ENCODE measurements at regions not wholly inside any gene's neighbourhood (a gene's known extent, or its start where the extent isn't known, plus 50 kb on each side); places are given as distances from the start of the nearest gene placed in this dataset.

DNA sequence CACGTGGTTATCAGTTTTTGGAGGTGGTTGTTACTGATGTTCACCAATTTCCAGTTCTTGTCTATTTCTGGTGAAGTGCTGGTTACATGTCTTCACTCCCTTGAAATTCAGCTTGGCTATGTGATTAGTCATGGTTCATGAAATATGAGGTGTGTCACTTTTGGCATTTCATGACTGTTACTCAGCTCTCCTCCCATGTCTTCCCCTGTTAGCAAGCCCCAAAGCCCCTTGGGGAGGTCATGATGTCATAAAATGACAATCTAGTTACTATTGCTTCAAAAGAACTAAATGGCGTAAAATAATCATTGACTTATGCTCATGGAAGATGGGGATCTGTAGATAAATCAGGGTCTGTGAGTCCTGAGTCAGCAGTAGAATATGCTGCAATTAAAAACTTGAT is 425.1 kb downstream of the SETD4 start:
- DNase-seq: no peak

DNA sequence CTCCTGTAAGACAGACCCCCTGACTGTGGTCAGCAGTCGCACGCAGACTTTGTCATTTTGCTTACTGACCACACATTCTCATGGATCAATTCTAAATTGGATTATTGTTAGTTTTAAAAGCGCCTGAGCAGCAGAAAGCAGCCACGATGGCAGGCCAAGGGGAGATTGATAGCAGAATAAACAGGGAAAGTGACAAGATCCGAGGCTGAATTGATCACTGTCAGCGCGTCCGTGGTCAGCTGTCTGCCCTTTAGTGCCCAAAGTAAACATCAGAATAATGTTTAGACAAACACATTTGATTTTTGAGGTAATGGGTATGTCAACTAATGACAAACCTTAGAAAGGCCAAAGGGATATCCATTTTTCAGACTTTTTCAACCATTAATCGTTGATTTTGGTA is 426.8 kb downstream of the SETD4 start:
- DNase-seq: no peak

DNA sequence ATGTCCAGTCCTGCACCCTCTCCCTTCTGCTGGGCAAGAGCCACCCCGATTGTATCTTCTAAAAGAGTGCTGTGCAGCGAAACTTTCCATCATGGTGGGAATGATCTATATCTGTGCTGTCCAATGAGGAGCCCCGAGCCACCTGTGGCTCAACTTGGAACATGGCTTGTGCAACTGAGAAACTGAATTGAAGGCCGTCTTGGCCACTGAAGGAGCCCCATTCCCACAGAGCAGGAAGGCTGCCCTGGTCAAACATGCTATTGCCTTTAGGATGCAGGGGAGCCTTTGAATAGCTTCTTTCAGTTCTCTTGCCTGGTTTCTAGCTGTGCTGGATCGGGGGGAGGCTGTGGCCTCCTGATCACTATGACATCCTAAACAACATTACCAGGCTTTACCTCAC is 427.6 kb downstream of the SETD4 start:
- no peak for DNase-seq

DNA sequence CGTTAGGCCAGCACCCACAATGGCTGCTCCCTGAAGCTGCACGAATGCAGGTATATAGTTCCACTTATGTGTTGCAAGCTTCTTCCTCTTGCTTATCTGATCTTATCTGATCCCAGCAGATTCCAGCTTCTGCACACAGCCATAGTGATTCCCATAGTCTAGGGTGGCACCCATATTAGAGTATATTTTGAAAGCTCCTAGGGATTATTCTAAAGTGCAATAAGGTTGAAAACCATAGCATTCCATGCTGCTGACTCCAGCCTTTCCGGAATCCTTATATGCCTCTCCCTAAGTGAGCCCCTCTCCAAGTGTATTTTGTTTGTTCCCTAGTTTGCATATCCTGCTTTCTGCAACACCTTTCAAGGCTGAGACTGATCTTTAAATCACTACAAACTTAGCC is 432.0 kb downstream of the SETD4 start:
- DNase-seq: no peak

DNA sequence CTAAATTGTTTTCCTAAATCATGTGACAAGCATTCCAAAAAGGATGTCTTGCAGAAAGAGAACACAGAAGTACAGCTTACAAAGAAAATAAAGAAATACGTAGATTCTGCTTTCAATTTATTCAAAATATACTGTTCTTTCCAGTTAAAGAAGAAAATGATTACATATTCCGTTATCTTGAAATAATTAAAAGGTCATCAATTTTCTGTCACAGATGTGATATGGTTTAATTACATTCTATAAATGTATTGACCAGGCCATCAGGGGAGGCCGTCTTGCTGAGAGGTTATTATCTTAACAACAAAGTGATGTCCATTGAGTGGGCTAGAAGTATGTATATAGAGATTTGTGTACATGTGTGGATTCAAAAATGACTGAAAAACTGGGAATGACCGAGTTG is 432.9 kb downstream of the SETD4 start:
- DNase-seq: no peak

DNA sequence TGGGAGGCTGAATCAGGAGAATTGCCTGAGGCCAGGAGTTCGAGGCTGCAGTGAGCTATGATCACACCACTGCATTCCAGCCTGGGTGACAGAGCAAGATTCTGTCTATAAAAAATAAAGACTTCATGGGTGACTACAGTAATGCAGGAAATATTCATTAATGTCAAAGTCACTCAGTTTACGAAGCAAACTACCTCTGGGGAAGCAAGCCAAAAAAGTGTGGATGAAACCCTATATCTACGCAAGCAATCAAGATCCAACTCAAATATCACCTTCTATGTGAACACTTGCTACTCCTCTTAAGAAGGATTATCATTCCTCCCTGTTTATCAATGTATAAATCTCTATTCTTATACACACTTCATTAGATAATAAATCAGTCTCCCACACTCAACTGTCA is 434.8 kb downstream of the SETD4 start:
- DNase-seq: no peak

DNA sequence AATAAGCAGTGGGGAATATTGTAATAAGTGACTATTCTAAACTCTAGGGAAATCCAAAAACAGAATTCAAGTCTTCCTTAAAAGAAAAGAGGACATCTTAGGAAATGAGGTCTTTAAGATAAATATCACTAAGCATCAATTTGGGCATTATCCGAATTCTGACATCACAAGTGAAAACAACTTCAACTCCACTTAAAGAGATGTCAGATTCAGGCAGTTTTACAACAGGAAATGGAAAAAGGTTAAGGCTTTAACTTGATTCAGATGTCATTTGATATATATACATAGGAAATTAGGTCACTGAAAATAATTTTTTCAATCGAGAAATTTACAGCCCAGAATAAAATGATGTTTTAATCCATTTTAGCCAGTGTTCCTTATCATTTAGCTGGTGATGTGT is 435.4 kb downstream of the SETD4 start:
- DNase-seq: no peak

DNA sequence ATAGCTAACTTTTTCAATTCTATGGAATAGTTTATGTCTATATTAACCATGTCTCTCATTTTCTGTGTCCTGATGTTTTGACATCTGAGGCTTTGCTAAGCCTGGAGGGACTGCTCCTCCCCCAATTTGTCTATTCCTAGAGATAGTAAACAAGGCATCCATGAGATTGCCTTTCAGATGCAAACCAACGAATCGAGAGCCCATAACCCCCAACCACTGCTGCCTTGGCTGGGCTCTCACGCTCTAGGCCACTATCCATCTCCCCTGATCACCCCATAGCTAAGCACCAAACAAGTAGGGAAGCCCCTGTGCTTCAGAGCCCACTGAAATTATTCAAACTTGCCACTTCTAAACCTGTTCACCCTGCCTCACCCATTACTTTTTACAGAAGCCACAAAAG is 437.7 kb downstream of the SETD4 start:
- no peak for DNase-seq

DNA sequence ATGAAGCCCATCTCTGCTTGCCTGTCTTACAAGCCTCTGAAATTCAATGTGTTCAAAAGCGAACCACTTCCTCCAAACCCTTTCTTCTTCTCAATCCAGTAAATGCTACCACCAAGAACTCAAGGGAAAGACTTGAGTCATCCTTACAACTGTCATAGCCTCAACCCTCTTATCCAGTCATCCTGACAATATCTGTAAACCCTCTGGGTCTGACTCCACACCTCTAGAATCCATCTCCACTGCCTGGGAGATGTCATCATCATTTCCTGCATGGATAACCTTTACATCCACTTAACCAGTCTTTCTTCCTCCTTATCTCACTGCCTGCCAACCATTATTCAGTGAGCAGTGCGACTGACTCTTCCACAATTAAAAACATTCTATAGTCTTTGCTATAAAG is 441.1 kb downstream of the SETD4 start:
- DNase-seq: no peak

DNA sequence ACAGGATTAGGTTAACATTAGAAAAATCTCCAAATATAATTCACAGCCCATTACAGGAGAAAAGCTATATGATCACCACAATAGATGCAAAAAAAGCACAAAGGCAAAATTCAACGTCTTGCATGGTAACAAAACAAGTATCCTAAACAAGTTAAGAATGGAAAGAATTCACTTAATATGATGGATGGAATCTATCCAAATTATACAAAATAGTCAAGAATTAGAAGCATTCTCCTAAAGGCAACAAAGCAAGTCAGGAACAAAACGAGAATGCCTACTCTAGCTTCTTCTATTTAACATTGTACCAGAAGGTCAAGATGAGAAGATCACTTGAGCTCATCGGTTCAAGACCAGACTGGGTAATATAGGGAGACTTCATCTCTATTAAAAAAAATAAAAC is 442.8 kb downstream of the SETD4 start:
- no peak for DNase-seq

DNA sequence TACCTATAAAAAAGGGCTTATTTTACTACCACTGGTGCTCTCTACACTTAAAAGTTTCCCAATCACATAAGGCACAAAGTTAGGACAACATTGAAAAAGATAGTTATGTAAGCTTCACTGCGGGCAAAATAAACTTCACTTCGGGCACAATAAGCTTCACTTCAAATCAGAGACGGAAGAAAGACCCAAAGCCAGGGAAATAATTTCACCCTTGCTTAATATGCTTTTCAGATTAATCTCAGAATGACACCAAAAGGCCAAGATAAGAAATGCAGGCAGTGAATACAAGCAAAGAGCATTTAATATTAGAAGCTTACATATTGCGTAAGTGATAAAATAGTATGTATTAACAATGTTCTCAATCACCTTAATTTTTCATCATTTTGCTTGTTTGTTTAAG is 444.2 kb downstream of the SETD4 start:
- DNase-seq: no peak

DNA sequence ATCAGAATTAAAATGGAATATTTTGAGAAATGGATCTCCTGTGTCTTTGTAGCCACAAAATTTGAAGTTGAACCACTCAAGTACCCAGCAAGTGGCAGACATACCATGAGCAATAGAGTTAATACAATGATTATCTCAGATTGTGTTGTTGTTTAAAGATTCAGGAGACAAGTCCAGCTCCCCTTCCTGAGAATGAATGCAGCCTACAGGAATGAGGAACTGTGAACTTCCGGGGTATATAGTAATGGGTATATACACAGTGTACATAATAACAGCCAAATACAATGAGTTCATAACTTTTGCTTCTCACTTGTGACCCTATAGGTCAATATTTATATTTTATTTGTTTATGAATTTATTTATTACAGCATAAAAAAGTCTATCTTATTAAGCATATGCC is 445.0 kb downstream of the SETD4 start:
- no peak for DNase-seq

DNA sequence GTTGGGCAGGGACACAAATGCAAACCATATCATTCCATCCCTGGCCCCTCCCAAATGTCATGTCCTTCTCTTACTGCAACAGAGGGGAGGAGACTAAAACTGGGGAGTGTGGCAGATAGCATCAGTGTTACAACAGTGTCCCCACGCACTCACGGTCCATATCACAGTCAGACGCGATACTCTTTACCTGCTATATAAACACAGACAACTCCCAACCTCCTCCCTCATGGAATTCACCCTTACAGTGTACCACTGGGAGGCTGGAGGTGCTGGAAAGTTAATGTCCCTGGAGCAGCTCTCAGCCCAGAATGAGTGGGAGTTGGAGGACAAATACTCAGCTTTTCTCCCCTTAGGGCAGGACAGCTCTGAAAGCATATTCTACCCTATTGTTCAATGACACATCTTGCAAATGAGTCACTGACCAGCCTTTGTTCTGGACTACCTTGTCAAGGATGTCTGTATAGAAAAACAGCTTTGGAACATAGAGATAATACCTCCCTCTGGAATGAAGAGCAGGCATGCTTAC is 445.9 kb downstream of the SETD4 start:
- no peak for DNase-seq

DNA sequence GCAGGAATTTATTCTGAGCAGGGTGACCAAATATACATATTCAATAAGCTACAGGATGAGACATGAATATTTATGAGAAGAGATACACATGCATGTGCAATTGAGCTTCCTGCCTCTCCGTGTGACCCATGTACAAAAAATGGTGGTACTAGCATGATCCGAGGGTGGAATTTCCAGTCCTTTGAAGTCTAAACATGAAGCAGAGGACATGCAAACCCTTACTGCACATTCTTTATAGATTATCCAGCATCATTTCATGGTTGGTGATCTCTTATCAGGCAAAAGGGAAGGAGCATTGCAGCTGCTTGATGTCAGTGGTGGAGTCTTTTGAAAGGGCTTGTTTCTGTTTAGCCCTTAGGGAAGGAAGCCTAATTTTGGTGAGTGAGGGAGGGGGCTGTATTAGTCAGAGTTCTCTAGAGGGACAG is 448.6 kb downstream of the SETD4 start:
- no peak for DNase-seq

DNA sequence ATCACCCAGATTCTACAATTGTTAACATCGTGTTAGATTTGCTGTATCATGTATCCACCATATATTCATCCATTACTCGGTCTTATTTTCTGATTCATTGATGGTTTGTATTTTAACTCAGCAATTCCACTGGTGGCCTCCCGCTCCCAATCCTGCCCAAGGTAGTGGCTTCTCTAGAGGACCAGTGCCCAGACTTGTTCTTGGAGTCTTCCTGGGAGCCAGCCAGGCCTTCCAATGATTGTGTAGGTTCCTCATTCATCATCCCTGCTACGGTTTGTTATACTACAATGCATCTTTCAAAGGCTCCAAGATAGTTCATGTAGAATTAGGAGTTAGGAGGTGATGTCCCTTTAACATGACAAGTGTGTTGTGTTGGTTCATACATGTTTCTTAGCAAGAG is 451.1 kb downstream of the SETD4 start:
- DNase-seq: no peak

DNA sequence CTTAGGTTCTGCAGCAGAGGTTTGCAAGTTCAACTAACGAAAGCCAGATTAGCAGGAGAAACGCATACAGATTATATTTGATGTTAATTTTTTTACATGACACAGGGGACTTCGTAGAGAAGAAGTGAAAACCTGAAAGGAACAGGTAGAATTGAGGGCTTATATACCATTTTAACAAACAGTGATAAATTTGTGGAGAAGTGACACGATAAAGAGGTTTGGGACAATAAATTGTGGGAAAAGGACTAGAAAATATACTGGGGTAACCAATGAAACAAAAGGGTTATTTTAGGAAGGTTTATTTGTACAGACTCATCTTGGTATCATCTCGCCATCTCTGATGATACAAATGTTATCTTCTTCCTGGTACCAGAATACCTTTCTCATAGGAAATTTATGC is 452.9 kb downstream of the SETD4 start:
- DNase-seq: no peak

DNA sequence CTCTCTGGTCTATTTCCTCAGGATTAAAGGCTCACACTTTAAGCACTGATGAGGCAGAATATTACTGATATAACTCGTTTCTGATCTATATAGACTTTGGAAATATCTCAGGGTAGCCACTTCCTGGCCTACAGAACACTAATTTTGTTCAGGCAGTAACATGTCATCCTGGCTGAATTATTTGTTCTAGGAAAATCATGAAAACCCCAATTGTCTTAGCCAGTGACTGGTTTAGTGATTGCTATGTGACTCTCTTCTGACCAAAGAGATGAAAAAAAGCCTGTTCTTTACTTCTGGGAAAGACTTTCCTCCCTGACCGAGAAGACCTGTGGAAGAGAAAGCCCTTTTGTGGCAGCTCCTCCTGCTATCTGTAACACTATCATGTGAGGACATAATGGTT is 453.7 kb downstream of the SETD4 start:
- no peak for DNase-seq

DNA sequence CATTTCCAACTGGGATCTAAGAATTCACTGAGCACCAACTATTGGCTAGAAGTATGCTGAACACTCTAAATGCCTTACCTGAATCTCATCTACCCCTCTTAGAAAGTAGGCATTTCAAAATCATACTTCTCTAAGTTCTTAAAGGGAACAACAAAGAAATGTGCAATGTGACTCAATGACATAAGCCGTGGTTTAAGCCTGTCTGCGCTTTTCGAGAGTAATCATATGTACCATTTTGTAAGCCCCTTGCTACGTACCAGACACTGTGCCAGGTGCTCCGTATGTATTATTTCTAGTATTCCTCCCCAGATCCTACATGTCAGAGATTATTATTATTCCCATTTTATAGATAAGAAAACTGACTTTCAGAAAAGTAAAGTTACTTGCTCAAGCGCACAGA is 454.2 kb downstream of the SETD4 start:
- DNase-seq: no peak

DNA sequence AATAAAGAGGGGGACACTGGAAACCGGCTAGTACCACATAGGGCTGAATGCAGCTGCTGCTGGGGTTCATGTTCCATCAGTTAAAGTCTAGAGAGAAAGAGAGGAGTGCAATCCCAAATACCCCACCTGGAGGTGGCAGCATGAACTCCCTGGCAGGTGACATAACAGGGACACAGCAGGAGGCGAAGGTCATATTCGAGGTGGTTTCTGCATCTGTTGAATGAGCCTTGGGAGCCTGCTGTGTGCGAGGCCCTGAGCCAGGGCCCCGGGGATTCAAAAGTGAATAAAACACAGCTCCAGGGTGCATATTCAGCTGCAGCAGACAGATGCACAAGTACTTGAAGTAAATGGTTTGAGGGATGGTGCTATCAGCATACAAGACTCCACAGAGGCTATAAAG is 456.8 kb downstream of the SETD4 start:
- no peak for DNase-seq

DNA sequence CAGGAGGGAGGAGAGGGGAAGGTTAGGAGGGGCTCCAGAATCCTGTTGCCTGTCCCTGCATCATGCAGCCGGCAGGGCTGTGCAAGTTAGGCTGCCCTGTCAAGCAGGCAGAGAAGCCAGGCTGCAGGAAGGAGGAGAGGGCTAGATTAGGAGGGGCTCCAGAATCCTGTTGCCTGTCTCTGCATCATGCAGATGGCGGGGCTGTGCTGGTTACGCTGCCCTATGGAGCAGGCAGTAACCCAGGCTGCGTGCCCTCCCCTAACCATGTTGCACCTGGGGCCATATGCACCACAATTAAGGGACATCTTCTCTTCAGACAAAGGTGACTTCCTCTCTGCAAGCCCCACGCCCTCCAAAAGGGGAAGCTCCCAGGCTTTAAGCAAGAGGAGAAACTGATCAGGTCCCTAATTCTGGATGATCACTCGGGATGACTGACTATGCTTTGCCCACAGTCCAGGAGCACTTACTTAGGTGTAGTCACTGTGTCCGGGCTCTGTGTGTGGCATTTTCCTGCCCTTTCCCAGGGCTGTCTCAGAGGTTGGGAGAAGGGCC is 457.4 kb downstream of the SETD4 start:
- no peak for DNase-seq

DNA sequence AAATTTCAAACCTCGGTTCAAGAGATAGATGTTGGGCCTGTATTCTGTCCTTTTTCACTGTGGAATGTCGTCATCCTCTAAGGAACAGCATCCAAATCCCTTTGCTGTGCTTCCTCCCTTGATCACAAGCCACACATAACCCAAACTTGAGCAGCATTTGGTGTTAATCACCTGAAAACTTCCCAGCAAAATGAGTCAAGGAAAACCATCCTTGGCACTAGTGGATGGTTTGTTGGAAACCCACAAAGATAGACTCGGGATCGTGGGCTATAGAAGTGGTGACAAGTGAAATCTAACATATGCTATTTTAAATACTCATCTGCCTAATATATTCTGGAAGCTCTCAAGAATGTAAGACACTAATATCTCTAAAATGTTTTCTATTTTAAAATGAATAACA is 459.1 kb downstream of the SETD4 start:
- no peak for DNase-seq

DNA sequence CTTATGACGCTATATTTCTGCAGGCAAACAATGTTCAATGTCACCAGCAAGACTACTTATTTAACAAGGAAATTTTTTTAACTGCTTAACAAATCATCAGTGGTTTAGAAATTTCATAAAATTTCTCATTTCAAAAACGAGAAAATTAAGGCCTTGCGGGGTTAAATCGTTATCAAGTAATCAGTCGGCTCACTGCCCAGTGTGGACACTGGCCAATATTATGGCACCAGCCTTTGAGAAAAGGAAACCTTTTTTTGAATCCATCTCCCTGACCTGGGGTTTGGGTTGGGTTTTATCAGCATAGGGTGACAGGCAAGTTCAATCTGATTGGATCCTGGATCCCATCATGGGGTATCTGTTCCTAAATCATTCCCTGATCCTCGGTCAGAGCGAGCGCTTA is 461.2 kb downstream of the SETD4 start:
- DNase-seq: no peak

DNA sequence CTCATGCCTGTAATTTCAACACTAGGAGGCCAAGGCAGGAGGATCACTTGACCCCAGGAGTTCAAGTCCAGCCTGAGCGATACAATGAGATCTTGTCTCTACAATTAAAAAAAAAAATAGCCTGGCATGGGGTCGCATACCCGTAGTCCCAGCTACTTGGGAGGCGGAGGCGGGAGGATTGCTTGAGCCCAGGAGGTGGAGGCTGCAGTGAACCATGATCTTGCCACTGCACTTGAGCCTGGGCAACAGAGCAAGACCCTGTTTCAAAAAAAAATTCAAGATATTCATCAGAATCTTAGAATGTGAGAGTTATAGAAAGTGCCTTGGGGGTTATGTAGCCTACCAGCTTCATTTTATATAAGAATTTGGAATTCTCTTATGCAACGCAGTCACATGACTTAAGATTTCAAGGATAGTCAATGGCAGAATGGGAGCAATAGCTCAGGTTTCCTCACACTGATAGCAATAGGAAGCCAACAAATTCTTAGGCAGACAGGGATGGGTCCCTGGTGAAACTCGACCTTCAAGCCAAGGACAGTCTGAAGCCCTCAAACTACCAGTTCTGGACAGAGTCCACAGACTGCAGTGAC is 462.5 kb downstream of the SETD4 start:
- no peak for DNase-seq

DNA sequence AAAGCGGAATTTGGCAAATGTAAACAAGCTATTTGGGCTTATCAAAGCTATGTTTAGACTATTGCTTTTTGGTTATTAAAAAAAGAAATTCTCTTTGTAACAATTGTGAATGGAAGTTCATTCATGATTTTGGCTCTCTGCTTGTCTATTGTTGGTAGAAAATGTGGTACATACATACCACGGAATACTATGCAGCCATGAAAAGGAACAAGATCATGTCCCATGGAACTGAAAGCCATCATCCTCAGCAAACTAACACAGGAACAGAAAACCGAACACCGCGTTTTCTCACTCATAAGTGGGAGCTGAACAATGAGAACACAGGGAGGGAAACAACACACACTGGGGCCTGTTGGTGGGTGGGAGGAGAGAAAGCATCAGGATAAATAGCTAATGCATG is 465.4 kb downstream of the SETD4 start:
- DNase-seq: no peak

DNA sequence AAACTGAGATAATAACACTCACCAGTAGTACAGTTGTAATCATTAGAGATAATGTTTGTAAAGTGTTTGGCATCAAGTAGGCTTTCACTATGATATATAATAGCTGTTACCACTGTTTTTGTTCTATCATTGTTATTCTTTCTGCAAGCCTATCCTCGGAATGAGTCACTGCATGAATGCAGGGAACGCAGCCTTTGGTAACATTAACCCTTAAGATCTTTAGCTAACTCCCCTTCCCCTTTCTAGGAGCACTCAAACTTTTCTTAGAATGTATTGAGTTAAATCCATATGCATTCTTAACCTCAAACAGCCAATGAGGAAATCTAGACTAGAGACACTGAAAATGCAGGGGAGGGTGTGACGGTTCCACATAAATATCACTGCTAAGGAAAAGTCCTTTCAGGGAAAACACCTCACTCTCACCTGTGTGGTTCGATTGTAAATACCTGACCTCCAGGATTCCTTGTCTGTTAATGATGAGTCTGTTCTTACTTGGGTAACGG is 467.3 kb downstream of the SETD4 start:
- no peak for DNase-seq

All from SHP77 treated with DMSO at 0.1 percent for 48 hours (cell line).